ENCODE measurements at regions not wholly inside any gene's neighbourhood (a gene's known extent, or its start where the extent isn't known, plus 50 kb on each side); places are given as distances from the start of the nearest gene placed in this dataset.
A peak's percentile ranks its signal among the peaks of the same experiment; 100 is the strongest.

DNA sequence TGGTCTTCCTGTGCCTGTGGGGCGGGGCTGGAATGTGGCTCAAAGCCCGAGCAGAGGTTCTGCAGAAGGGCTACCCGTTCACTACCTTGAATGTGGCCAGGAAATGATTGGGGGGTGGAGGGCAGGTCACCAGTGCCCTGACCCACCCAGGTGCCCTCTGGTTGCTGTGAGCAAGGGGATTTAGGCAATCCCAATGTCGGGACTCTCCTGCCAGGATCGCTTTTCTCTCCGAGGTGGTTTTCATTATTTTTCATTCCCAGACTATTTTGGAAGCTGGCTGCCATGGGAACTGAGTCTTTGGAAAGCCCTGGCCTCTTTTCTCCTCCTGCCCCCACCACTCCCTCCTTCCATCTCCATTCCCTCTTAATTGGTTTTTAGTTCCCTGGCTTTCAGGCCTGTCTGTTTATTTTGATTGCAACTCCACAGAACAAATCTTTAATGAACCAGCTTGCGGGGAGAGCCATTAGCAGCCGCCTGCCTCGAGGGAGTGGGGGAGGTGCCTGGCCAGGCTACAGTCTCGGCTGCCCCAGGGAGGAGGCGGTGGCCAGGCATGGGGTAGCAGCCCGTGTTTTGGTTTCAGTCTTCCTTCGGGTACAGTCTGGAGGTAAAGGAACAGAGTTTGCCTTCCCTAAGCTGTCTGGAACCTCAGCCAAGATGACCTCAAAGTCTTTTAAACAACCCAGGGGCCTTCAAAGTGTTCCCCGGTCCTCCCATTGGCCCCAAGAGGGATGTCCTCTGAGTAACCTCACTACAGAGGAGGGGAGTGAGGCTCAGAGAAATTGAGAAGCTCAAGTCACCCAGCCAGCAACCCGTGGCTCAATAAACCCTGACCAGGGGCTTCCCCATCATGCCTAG lies 114.4 kb upstream of the HAAO start:
- DNase-seq (ENCODE audit: low read depth, low spot score) = no peak
- ChIA-PET POLR2A (no interaction called here), CTCF (no interaction called here)
- no peaks in the 10 kb centered on the region for H3K9me3 ChIP-seq (ENCODE audit: control insufficient read depth, insufficient read depth, low read length)
- H3K27ac ChIP-seq (ENCODE audit: low read depth, low read length) = no peak overlapping the region
- TF ChIP-seq, protein P1, sequence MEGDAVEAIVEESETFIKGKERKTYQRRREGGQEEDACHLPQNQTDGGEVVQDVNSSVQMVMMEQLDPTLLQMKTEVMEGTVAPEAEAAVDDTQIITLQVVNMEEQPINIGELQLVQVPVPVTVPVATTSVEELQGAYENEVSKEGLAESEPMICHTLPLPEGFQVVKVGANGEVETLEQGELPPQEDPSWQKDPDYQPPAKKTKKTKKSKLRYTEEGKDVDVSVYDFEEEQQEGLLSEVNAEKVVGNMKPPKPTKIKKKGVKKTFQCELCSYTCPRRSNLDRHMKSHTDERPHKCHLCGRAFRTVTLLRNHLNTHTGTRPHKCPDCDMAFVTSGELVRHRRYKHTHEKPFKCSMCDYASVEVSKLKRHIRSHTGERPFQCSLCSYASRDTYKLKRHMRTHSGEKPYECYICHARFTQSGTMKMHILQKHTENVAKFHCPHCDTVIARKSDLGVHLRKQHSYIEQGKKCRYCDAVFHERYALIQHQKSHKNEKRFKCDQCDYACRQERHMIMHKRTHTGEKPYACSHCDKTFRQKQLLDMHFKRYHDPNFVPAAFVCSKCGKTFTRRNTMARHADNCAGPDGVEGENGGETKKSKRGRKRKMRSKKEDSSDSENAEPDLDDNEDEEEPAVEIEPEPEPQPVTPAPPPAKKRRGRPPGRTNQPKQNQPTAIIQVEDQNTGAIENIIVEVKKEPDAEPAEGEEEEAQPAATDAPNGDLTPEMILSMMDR (IDR thresholded peaks at IDR 0.05; ENCODE audit: low read depth, low read length) = no peak
- H3K27me3 ChIP-seq (ENCODE audit: control insufficient read depth, insufficient read depth, low read length) = peaks cover 2% of the 10 kb centered on the region
- H3K4me3 ChIP-seq (ENCODE audit: low read depth, low read length) = no peak overlapping the region

GRCh38 chr2:42906111-42906556 lies 113.8 kb upstream of the HAAO start:
- peaks cover 2% of the 10 kb centered on the region for H3K27me3 ChIP-seq (ENCODE audit: control insufficient read depth, insufficient read depth, low read length)
- TF ChIP-seq, protein P1 (IDR thresholded peaks at IDR 0.05; ENCODE audit: low read depth, low read length) = no peak
- POLR2A ChIA-PET = no interaction called here
- no peaks in the 10 kb centered on the region for H3K9me3 ChIP-seq (ENCODE audit: control insufficient read depth, insufficient read depth, low read length)
- no peak overlapping the region for H3K27ac ChIP-seq (ENCODE audit: low read depth, low read length)
- H3K4me3 ChIP-seq (ENCODE audit: low read depth, low read length) = no peak overlapping the region
- CTCF ChIA-PET = interaction anchor here (1.4 kb wide), 1 partner anchor 47 kb away, joined by 3 read pairs; no protein-coding TSS in a partner anchor
- DNase-seq (ENCODE audit: low read depth, low spot score) = no peak

- no peak for DNase-seq (ENCODE audit: low read depth, low spot score)
- no peak overlapping the region for H3K27ac ChIP-seq (ENCODE audit: low read depth, low read length)
- no peak overlapping the region for H3K4me3 ChIP-seq (ENCODE audit: low read depth, low read length)
- TF ChIP-seq, protein P1 (IDR thresholded peaks at IDR 0.05; ENCODE audit: low read depth, low read length) = peak; percentile 27; the same call in 1 of the 2 replicates
- ChIA-PET POLR2A (no interaction called here), CTCF (interaction anchor here (1.4 kb wide), 1 partner anchor 46 kb away, joined by 3 read pairs; no protein-coding TSS in a partner anchor)
- H3K27me3 ChIP-seq (ENCODE audit: control insufficient read depth, insufficient read depth, low read length) = peaks cover 2% of the 10 kb centered on the region
- H3K9me3 ChIP-seq (ENCODE audit: control insufficient read depth, insufficient read depth, low read length) = no peaks in the 10 kb centered on the region
These were observed 113.1 kb upstream of the HAAO start for GRCh38 chr2:42905341-42906110.

DNA sequence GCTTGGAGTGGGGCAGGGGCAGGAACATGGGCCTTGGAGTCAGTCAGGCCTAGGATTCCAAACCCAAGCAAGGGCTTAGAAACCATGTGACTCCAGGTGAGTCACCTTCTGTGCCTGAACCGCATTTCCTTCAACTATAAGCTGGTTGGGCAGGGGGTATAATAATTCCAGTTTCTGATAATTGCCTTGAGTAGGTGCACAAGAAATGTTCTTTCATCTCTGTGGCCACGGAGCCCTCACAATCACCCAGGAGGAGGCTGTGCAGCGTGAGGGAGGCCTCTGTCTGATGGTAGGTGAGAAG lies 112.1 kb upstream of the HAAO start:
- POLR2A ChIA-PET = no interaction called here
- CTCF ChIA-PET = interaction anchor here (1.4 kb wide), 1 partner anchor 45 kb away, joined by 3 read pairs; no protein-coding TSS in a partner anchor
- Histone ChIP-seq H3K27ac (ENCODE audit: low read depth, low read length) (no peak overlapping the region), H3K4me3 (ENCODE audit: low read depth, low read length) (no peak overlapping the region), H3K9me3 (ENCODE audit: control insufficient read depth, insufficient read depth, low read length) (no peaks in the 10 kb centered on the region), H3K27me3 (ENCODE audit: control insufficient read depth, insufficient read depth, low read length) (no peaks in the 10 kb centered on the region)
- TF ChIP-seq, protein P1 (IDR thresholded peaks at IDR 0.05; ENCODE audit: low read depth, low read length) = no peak
- no peak for DNase-seq (ENCODE audit: low read depth, low spot score)

Measured in AG04450 (cell line).